ENCODE measurements at regions not wholly inside any gene's neighbourhood (a gene's known extent, or its start where the extent isn't known, plus 50 kb on each side); places are given as distances from the start of the nearest gene placed in this dataset.

GRCh38 chr3:5766848-5767247, 579.3 kb downstream of the EDEM1 start (continued):
- no peak for TF ChIP-seq DMTF1 (CRISPR knock-in tag; IDR thresholded peaks at IDR 0.05)

GRCh38 chr3:5767304-5767703, 579.8 kb downstream of the EDEM1 start:
- no peak for TF ChIP-seq NRL (CRISPR knock-in tag; IDR thresholded peaks at IDR 0.05; ENCODE audit: borderline replicate concordance)
- Histone ChIP-seq H3K4me3 (replicated peaks in 1 of 3; ENCODE audit: insufficient read depth in 1 of 3, low read depth in 2 of 3, low read length in 3 of 3) (no peak overlapping the region), H3K27ac (ENCODE audit: extremely low read length, insufficient read depth, low read length) (no peak overlapping the region), H3K36me3 (replicated peaks in 1 of 2; ENCODE audit: control insufficient read depth in 1 of 2, insufficient read depth in 2 of 2, low read length in 2 of 2) (no peaks in the 10 kb centered on the region), H3K4me1 (ENCODE audit: insufficient read depth, low read length) (no peaks in the 10 kb centered on the region), H3K27me3 (ENCODE audit: control insufficient read depth in 1 of 2, insufficient read depth in 2 of 2, low read length in 2 of 2) (no peaks in the 10 kb centered on the region), H3K79me2 (ENCODE audit: insufficient read depth, low read length) (no peaks in the 10 kb centered on the region), H3K9me3 (ENCODE audit: low read length) (no peaks in the 10 kb centered on the region), H2AFZ (ENCODE audit: low read length) (no peak overlapping the region), H4K20me1 (ENCODE audit: insufficient read depth, low read length) (no peaks in the 10 kb centered on the region), H3K4me2 (ENCODE audit: low read depth, low read length) (no peak overlapping the region), H3K9ac (ENCODE audit: insufficient read depth, low read depth, low read length) (no peak overlapping the region)
- BruUV-seq (replicated peaks), result no TSS peak
- ChIA-PET POLR2A (no interaction called here), CTCF (ENCODE audit: low intra/inter-chr PET ratio, low total read pairs) (no interaction called here)
- DNase-seq (ENCODE audit: low spot score) (no peak), ATAC-seq (no peak), FAIRE-seq (no peak)
- WGBS (ENCODE audit: low lambda C conversion rate), result 7% methylated on average over 2 of the region's 2 CpGs
- in situ Hi-C loops (cut with HindIII; ENCODE audit: extremely low pct_ligation_motif_present, low pct_unique_long_range_greater_than_20kb), result no loop called here
- intact Hi-C loops (cut with micrococcal nuclease; ENCODE audit: unreplicated experiment), result no loop called here

- Histone ChIP-seq H3K27ac (ENCODE audit: extremely low read length, insufficient read depth, low read length) (no peak overlapping the region), H3K4me1 (ENCODE audit: insufficient read depth, low read length) (no peaks in the 10 kb centered on the region), H3K4me2 (ENCODE audit: low read depth, low read length) (no peak overlapping the region), H3K79me2 (ENCODE audit: insufficient read depth, low read length) (no peaks in the 10 kb centered on the region), H3K36me3 (replicated peaks in 1 of 2; ENCODE audit: control insufficient read depth in 1 of 2, insufficient read depth in 2 of 2, low read length in 2 of 2) (no peaks in the 10 kb centered on the region), H3K27me3 (ENCODE audit: control insufficient read depth in 1 of 2, insufficient read depth in 2 of 2, low read length in 2 of 2) (no peaks in the 10 kb centered on the region), H3K9ac (ENCODE audit: insufficient read depth, low read depth, low read length) (no peak overlapping the region), H3K9me3 (ENCODE audit: low read length) (no peaks in the 10 kb centered on the region), H3K4me3 (replicated peaks in 1 of 3; ENCODE audit: insufficient read depth in 1 of 3, low read depth in 2 of 3, low read length in 3 of 3) (no peak overlapping the region), H4K20me1 (ENCODE audit: insufficient read depth, low read length) (no peaks in the 10 kb centered on the region), H2AFZ (ENCODE audit: low read length) (no peak overlapping the region)
- FAIRE-seq (no peak), DNase-seq (ENCODE audit: low spot score) (no peak), ATAC-seq (no peak)
- in situ Hi-C loops (cut with HindIII; ENCODE audit: extremely low pct_ligation_motif_present, low pct_unique_long_range_greater_than_20kb) (no loop called here), intact Hi-C loops (cut with micrococcal nuclease; ENCODE audit: unreplicated experiment) (no loop called here)
- BruUV-seq (replicated peaks), result no TSS peak
- 11% methylated on average over 6 of the region's 6 CpGs for WGBS (ENCODE audit: low lambda C conversion rate)
- ChIA-PET CTCF (ENCODE audit: low intra/inter-chr PET ratio, low total read pairs) (no interaction called here), POLR2A (no interaction called here)
- TF ChIP-seq ZBTB33 (CRISPR knock-in tag; IDR thresholded peaks at IDR 0.05), result no peak
- no peak for TF ChIP-seq MLX (CRISPR knock-in tag; IDR thresholded peaks at IDR 0.05)
- no peak for TF ChIP-seq TP53 (CRISPR knock-in tag; conservative IDR thresholded peaks at IDR 0.05)
- no peak for TF ChIP-seq ZNF333 (CRISPR knock-in tag; IDR thresholded peaks at IDR 0.05; ENCODE audit: borderline replicate concordance)
- TF ChIP-seq HNRNPLL (IDR thresholded peaks at IDR 0.05; ENCODE audit: low read depth, low read length, poor library complexity, severe bottlenecking), result no peak
- TF ChIP-seq TFDP1 (CRISPR knock-in tag; IDR thresholded peaks at IDR 0.05; ENCODE audit: borderline replicate concordance), result no peak
- TF ChIP-seq ZSCAN25 (CRISPR knock-in tag; IDR thresholded peaks at IDR 0.05), result no peak
- TF ChIP-seq ZNF737 (CRISPR knock-in tag; IDR thresholded peaks at IDR 0.05; ENCODE audit: borderline replicate concordance), result no peak
Observed at GRCh38 chr3:5768281-5768945, 580.9 kb downstream of the EDEM1 start.
